Panc1 (cell line): ENCODE measurements at regions not wholly inside any gene's neighbourhood (a gene's known extent, or its start where the extent isn't known, plus 50 kb on each side); places are given as distances from the start of the nearest gene placed in this dataset.

Source experiments
- ATAC-seq: fragments of 200-7000 bp; cut with Tn5 transposase; 2 replicates; pipeline ENCODE4 v1.9.1; 2020; ENCODE audit warnings: mild to moderate bottlenecking, moderate library complexity
- BruUV-seq: library from RNA; stranded (reverse); fragments of 400-500 nt; replicated peaks from 2 replicates; lab custom pipeline; 2021; lab: Mats Ljungman, UMichigan
- CTCF ChIA-PET: fragments of 300-600 bp; sonication (Branson Sonifier 250); formaldehyde crosslinking; loops from one replicate; lab custom pipeline; 2022; ENCODE audit warnings: antibody characterized with exemption; lab: Charles Lee
- POLR2A ChIA-PET: fragments of 300-600 bp; sonication (Branson Sonifier 250); formaldehyde crosslinking; loops from one replicate; lab custom pipeline; 2022; ENCODE audit warnings: antibody characterized with exemption; lab: Charles Lee
- DNase-seq: peaks from one replicate; pipeline ENCODE4 v3.0.0-alpha.2; 2010; ENCODE audit warnings: low read depth, low spot score
- H3K27ac ChIP-seq: 2 replicates; pipeline ENCODE4 v1.5.1; 2011; ENCODE audit warnings: mild to moderate bottlenecking, low read length, inconsistent platforms
- H3K27me3 ChIP-seq: fragments of 200-500 bp; sonication (Bioruptor generic); 2 replicates; pipeline ENCODE4 v1.6.0; 2014; ENCODE audit warnings: low read length, inconsistent platforms; ENCODE audit not compliant: control insufficient read depth, insufficient read depth
- H3K36me3 ChIP-seq: fragments of 200-500 bp; sonication (Bioruptor generic); 2 replicates; pipeline ENCODE4 v1.5.1; 2014; ENCODE audit warnings: inconsistent platforms, mild to moderate bottlenecking, low read length, moderate library complexity; ENCODE audit not compliant: control insufficient read depth, insufficient read depth
- H3K4me1 ChIP-seq: 2 replicates; pipeline ENCODE4 v1.5.1; 2011; ENCODE audit warnings: inconsistent platforms, mild to moderate bottlenecking, low read length, moderate library complexity; ENCODE audit not compliant: control insufficient read depth, insufficient read depth
- H3K4me3 ChIP-seq, 2 experiments: 2 replicates each; pipeline ENCODE4 v1.5.1; 2011 to 2012; ENCODE audit warnings: low read depth in 2 of 2, low read length in 2 of 2, mild to moderate bottlenecking in 2 of 2, inconsistent platforms in 1 of 2, moderate library complexity in 1 of 2
- H3K9me3 ChIP-seq: fragments of 200-500 bp; sonication (Bioruptor generic); 2 replicates; pipeline ENCODE4 v1.5.1; 2014; ENCODE audit warnings: low read depth, mild to moderate bottlenecking, inconsistent platforms, low read length, moderate library complexity; ENCODE audit not compliant: control insufficient read depth, insufficient read depth
- POLR2AphosphoS5 ChIP-seq: IDR thresholded peaks from 2 replicates; pipeline ENCODE4 v1.6.1; 2012; ENCODE audit warnings: mild to moderate bottlenecking, low read depth, low read length, moderate library complexity
- SIN3A ChIP-seq: IDR thresholded peaks from 2 replicates; pipeline ENCODE4 v1.6.1; 2012; ENCODE audit warnings: low read depth, mild to moderate bottlenecking, low read length, moderate library complexity, borderline replicate concordance; ENCODE audit not compliant: insufficient read depth
- TCF7L2 ChIP-seq: IDR thresholded peaks from 2 replicates; pipeline ENCODE4 v1.6.1; 2011; ENCODE audit warnings: mild to moderate bottlenecking, low read depth, low read length, inconsistent platforms
- in situ Hi-C: cut with HindIII; loops from 2 replicates; pipeline ENCODE4 v1.10.0; 2016; ENCODE audit warnings: low sequenced_read_pairs, low pct_unique_long_range_greater_than_20kb
- intact Hi-C: fragments of 100-400 bp; cut with micrococcal nuclease; formaldehyde crosslinking; loops from one replicate; pipeline ENCODE4 v1.10.0; 2022; ENCODE audit not compliant: unreplicated experiment
- TF ChIP-seq, protein P1 (sequence below): fragments of 450-650 bp; IDR thresholded peaks from 2 replicates; pipeline ENCODE4 v1.5.1; 2017; ENCODE audit warnings: mild to moderate bottlenecking
- TF ChIP-seq, protein P2 (sequence below), 2 experiments: IDR thresholded peaks; 2 replicates each; pipeline ENCODE4 v1.6.1; 2011 to 2012; ENCODE audit warnings: low read depth in 2 of 2, control low read depth in 1 of 2, low read length in 1 of 2, mild to moderate bottlenecking in 1 of 2, moderate library complexity in 1 of 2; ENCODE audit not compliant: insufficient read depth in 1 of 2

DNA sequence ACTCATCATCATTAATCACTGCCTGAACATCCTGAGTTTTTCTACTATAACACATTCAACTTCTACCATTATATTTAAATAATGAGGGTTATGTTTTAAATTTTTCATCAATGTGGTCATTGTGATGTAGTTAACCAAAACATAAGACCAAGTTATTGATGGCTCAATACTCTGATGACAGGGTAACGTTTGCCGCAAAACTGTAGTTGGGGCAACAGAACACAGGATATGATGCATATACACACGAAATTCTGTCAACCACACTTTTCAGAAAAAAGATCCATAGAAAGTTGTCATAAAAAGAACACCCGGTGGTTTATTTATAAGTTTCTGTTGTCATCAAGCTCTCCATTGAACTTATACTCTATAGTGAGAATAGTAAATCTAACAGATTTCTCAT lies 121.7 kb upstream of the COL11A1 start:
- no peak for ATAC-seq
- intact Hi-C loops = no loop called here
- POLR2A ChIA-PET = no interaction called here

DNA sequence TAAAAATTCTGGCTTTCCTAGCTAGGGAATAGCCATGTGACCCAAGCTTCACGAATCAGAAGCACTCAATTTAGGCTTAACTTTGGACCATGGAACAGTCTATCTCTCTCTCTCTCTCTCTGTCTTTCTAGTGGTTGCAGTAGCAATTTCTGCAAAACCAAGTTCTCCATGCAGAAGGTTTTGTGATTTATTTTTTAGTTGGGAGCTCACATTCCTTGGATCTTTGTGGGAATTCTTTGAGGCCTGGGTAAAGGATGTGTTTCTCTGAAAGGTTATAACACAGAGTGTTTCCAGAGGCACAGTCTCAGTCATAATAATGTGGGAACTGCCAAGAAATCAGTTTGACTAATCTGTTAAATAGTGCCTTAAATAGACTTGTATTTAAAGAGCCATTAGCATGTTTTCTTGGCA lies 112.3 kb upstream of the COL11A1 start:
- Histone ChIP-seq H3K27me3 (no peaks in the 10 kb centered on the region), H3K27ac (no peak overlapping the region), H3K4me3 (no peak overlapping the region), H3K4me1 (no peaks in the 10 kb centered on the region; the same call in 1 of the 2 replicates), H3K9me3 (no peaks in the 10 kb centered on the region), H3K36me3 (no peaks in the 10 kb centered on the region; the same call in 1 of the 2 replicates)
- DNase-seq (no peak), ATAC-seq (no peak)
- BruUV-seq = no TSS peak
- intact Hi-C loops = no loop called here
- TF ChIP-seq POLR2AphosphoS5 (no peak), SIN3A (no peak), TCF7L2 (no peak)
- TF ChIP-seq, protein P1, sequence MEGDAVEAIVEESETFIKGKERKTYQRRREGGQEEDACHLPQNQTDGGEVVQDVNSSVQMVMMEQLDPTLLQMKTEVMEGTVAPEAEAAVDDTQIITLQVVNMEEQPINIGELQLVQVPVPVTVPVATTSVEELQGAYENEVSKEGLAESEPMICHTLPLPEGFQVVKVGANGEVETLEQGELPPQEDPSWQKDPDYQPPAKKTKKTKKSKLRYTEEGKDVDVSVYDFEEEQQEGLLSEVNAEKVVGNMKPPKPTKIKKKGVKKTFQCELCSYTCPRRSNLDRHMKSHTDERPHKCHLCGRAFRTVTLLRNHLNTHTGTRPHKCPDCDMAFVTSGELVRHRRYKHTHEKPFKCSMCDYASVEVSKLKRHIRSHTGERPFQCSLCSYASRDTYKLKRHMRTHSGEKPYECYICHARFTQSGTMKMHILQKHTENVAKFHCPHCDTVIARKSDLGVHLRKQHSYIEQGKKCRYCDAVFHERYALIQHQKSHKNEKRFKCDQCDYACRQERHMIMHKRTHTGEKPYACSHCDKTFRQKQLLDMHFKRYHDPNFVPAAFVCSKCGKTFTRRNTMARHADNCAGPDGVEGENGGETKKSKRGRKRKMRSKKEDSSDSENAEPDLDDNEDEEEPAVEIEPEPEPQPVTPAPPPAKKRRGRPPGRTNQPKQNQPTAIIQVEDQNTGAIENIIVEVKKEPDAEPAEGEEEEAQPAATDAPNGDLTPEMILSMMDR = no peak
- TF ChIP-seq, protein P2, sequence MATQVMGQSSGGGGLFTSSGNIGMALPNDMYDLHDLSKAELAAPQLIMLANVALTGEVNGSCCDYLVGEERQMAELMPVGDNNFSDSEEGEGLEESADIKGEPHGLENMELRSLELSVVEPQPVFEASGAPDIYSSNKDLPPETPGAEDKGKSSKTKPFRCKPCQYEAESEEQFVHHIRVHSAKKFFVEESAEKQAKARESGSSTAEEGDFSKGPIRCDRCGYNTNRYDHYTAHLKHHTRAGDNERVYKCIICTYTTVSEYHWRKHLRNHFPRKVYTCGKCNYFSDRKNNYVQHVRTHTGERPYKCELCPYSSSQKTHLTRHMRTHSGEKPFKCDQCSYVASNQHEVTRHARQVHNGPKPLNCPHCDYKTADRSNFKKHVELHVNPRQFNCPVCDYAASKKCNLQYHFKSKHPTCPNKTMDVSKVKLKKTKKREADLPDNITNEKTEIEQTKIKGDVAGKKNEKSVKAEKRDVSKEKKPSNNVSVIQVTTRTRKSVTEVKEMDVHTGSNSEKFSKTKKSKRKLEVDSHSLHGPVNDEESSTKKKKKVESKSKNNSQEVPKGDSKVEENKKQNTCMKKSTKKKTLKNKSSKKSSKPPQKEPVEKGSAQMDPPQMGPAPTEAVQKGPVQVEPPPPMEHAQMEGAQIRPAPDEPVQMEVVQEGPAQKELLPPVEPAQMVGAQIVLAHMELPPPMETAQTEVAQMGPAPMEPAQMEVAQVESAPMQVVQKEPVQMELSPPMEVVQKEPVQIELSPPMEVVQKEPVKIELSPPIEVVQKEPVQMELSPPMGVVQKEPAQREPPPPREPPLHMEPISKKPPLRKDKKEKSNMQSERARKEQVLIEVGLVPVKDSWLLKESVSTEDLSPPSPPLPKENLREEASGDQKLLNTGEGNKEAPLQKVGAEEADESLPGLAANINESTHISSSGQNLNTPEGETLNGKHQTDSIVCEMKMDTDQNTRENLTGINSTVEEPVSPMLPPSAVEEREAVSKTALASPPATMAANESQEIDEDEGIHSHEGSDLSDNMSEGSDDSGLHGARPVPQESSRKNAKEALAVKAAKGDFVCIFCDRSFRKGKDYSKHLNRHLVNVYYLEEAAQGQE (IDR thresholded peaks at IDR 0.05; ENCODE audit: insufficient read depth in 1 of 2, low read depth in 2 of 2, low read length in 1 of 2) = no peak
- in situ Hi-C loops = no loop called here
- ChIA-PET CTCF (no interaction called here), POLR2A (no interaction called here)

More for the DNA sequence above, 121.7 kb upstream of the COL11A1 start:
- no peaks in the 10 kb centered on the region for H3K27me3 ChIP-seq
- no peak overlapping the region for H3K4me3 ChIP-seq
- in situ Hi-C loops = no loop called here
- no peaks in the 10 kb centered on the region for H3K9me3 ChIP-seq
- DNase-seq = no peak
- BruUV-seq = no TSS peak
- no peaks in the 10 kb centered on the region for H3K36me3 ChIP-seq
- no peaks in the 10 kb centered on the region for H3K4me1 ChIP-seq
- H3K27ac ChIP-seq = no peak overlapping the region
- TF ChIP-seq, protein P1 = no peak
- TF ChIP-seq, protein P2 (IDR thresholded peaks at IDR 0.05; ENCODE audit: insufficient read depth in 1 of 2, low read depth in 2 of 2, low read length in 1 of 2) = no peak
- no peak for TF ChIP-seq SIN3A
- no peak for TF ChIP-seq TCF7L2
- TF ChIP-seq POLR2AphosphoS5 = no peak
- CTCF ChIA-PET = no interaction called here
